Cardiac muscle cell (in vitro differentiated cells and primary cell): ENCODE measurements at regions not wholly inside any gene's neighbourhood (a gene's known extent, or its start where the extent isn't known, plus 50 kb on each side); places are given as distances from the start of the nearest gene placed in this dataset.

Experiments used
- DNase-seq, 2 donors: peaks; one replicate each; pipeline versions ENCODE4 v3.0.0 to v3.0.0-alpha.2; 2010 to 2017; ENCODE audit warnings: low read depth in 1 of 2, low spot score in 1 of 2
- H3K27ac ChIP-seq: fragments of 200-600 bp; sonication (generic); 2 replicates; pipeline ENCODE4 v1.5.1; 2016
- H3K27me3 ChIP-seq: fragments of 200-600 bp; sonication (generic); 2 replicates; pipeline ENCODE4 v1.6.0; 2016; ENCODE audit warnings: control low read depth
- H3K36me3 ChIP-seq: fragments of 200-600 bp; sonication (generic); 2 replicates; pipeline ENCODE4 v1.5.1; 2016; ENCODE audit warnings: control low read depth
- H3K4me1 ChIP-seq: fragments of 200-600 bp; sonication (generic); 2 replicates; pipeline ENCODE4 v1.8.1; 2017; ENCODE audit warnings: low read depth, mild to moderate bottlenecking, mixed run types
- H3K4me3 ChIP-seq: fragments of 200-600 bp; sonication (generic); 2 replicates; pipeline ENCODE4 v1.5.1; 2016; ENCODE audit warnings: mild to moderate bottlenecking
- H3K9me3 ChIP-seq: fragments of 200-600 bp; sonication (generic); 2 replicates; pipeline ENCODE4 v1.5.1; 2017; ENCODE audit warnings: low read depth, mild to moderate bottlenecking, control low read depth
- TF ChIP-seq, protein P1 (sequence below): IDR thresholded peaks from 2 replicates; pipeline ENCODE4 v1.5.1; 2012; ENCODE audit warnings: low read depth, mild to moderate bottlenecking, low read length

GRCh38 chr7:126157391-126157790 lies 1095.3 kb downstream of the GRM8 start:
- TF ChIP-seq, protein P1, sequence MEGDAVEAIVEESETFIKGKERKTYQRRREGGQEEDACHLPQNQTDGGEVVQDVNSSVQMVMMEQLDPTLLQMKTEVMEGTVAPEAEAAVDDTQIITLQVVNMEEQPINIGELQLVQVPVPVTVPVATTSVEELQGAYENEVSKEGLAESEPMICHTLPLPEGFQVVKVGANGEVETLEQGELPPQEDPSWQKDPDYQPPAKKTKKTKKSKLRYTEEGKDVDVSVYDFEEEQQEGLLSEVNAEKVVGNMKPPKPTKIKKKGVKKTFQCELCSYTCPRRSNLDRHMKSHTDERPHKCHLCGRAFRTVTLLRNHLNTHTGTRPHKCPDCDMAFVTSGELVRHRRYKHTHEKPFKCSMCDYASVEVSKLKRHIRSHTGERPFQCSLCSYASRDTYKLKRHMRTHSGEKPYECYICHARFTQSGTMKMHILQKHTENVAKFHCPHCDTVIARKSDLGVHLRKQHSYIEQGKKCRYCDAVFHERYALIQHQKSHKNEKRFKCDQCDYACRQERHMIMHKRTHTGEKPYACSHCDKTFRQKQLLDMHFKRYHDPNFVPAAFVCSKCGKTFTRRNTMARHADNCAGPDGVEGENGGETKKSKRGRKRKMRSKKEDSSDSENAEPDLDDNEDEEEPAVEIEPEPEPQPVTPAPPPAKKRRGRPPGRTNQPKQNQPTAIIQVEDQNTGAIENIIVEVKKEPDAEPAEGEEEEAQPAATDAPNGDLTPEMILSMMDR, result no peak
- no peaks in the 10 kb centered on the region for H3K36me3 ChIP-seq
- no peaks in the 10 kb centered on the region for H3K4me1 ChIP-seq
- no peak for DNase-seq
- H3K4me3 ChIP-seq, result no peak overlapping the region
- H3K27ac ChIP-seq, result no peak overlapping the region
- no peaks in the 10 kb centered on the region for H3K9me3 ChIP-seq
- H3K27me3 ChIP-seq, result no peaks in the 10 kb centered on the region

DNA sequence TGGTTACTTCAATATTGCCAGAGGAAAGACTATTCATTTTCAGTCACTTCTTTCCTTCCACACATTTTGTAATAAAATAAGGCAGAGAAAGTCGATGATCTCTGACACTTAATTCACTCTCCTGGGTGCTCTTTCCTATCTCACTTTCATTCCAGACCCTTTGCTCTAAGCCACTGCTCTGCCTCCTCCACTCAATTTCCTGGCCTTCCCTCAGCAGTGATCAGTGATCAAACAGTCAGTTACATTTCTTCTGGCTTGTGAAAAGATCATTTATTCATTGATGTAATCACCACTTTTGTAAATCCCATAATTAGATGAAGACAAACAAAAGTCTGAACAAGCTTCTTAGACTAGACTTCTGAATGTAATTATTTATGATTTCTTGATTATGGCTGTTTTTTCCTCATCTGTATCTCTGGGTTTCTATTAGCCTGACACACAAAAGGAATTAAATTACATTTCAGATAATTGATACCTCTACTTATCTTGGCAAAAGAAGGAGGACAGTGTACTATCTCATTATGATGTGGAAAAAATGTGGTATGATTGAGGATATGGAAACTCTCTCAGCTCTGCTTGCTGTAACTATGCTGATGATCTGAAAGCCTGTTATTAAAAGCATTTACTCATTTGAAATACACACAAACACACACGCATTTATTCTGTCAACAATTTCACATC lies 1102.3 kb downstream of the GRM8 start:
- no peak for DNase-seq
- Histone ChIP-seq H3K4me3 (no peak overlapping the region), H3K27ac (no peak overlapping the region), H3K9me3 (no peaks in the 10 kb centered on the region), H3K27me3 (no peaks in the 10 kb centered on the region), H3K4me1 (no peaks in the 10 kb centered on the region), H3K36me3 (no peaks in the 10 kb centered on the region)
- TF ChIP-seq, protein P1, result no peak

- Histone ChIP-seq H3K27me3 (no peaks in the 10 kb centered on the region), H3K4me1 (no peaks in the 10 kb centered on the region), H3K27ac (no peak overlapping the region), H3K4me3 (no peak overlapping the region), H3K36me3 (no peaks in the 10 kb centered on the region), H3K9me3 (no peaks in the 10 kb centered on the region)
- DNase-seq, result no peak
- TF ChIP-seq, protein P1, result no peak
Observed at GRCh38 chr7:126140858-126141466, 1111.8 kb downstream of the GRM8 start.

DNA sequence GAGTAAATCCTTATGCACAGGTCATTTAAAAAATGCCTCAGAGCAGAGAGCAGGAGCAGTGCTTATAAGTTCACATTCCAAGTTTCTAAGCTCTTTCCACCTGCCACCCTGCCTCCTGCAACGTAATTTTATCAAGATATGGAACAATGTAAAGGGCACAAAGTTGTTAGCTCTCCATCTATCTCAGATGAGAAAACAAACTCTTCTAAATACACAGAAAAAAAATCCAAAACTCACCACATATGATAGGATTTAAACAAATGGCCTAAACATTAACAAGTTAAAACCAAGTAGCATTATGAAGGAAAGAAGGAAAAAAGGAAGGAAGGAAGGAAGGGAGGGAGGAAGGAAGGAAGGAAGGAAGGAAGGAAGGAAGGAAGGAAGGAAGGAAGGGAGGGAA lies 1132.8 kb downstream of the GRM8 start:
- TF ChIP-seq, protein P1, result no peak

GRCh38 chr7:126103582-126103981 lies 1149.2 kb downstream of the GRM8 start:
- H3K9me3 ChIP-seq, result no peaks in the 10 kb centered on the region
- TF ChIP-seq, protein P1, result no peak
- no peak overlapping the region for H3K4me3 ChIP-seq
- no peaks in the 10 kb centered on the region for H3K36me3 ChIP-seq
- no peaks in the 10 kb centered on the region for H3K27me3 ChIP-seq
- H3K4me1 ChIP-seq, result no peaks in the 10 kb centered on the region
- H3K27ac ChIP-seq, result no peak overlapping the region
- DNase-seq, result no peak

More for the DNA sequence above, 1132.8 kb downstream of the GRM8 start:
- Histone ChIP-seq H3K4me1 (no peaks in the 10 kb centered on the region), H3K27ac (no peak overlapping the region), H3K9me3 (no peaks in the 10 kb centered on the region), H3K4me3 (no peak overlapping the region), H3K27me3 (no peaks in the 10 kb centered on the region), H3K36me3 (no peaks in the 10 kb centered on the region)
- DNase-seq, result no peak
